A673 (cell line): ENCODE measurements at regions not wholly inside any gene's neighbourhood (a gene's known extent, or its start where the extent isn't known, plus 50 kb on each side); places are given as distances from the start of the nearest gene placed in this dataset.
"Not testable (repeated sequence)": the region's sequence is repeated elsewhere in the genome, so short reads cannot be mapped to it uniquely, and the experiment has no call there.

ENCODE experiments used
- BruUV-seq: library from RNA; stranded (reverse); fragments of 400-500 nt; replicated peaks from 2 replicates; lab custom pipeline; 2021; lab: Mats Ljungman, UMichigan
- CTCF ChIA-PET: fragments of 300-600 bp; sonication (Branson Sonifier 250); formaldehyde crosslinking; loops from one replicate; lab custom pipeline; 2022; ENCODE audit warnings: antibody characterized with exemption; lab: Charles Lee
- POLR2A ChIA-PET: fragments of 300-600 bp; sonication (Branson Sonifier 250); formaldehyde crosslinking; loops from one replicate; lab custom pipeline; 2022; ENCODE audit warnings: antibody characterized with exemption; ENCODE audit not compliant: low non-redundant PET; lab: Charles Lee
- DNase-seq: peaks from one replicate; pipeline ENCODE4 v3.0.0-alpha.2; 2015; ENCODE audit warnings: low spot score
- H3K27ac ChIP-seq: fragments of 200-600 bp; sonication (generic); 2 replicates; pipeline ENCODE4 v1.5.1; 2016; ENCODE audit warnings: mixed run types, low read depth, mild to moderate bottlenecking, mixed read lengths, antibody characterized with exemption, low read length; ENCODE audit not compliant: poor library complexity, severe bottlenecking
- H3K27me3 ChIP-seq: fragments of 200-600 bp; sonication (generic); replicated peaks from 2 replicates; pipeline ENCODE4 v1.6.1; 2017; ENCODE audit warnings: mixed run types, low read depth, mild to moderate bottlenecking, mixed read lengths, antibody characterized with exemption, low read length; ENCODE audit not compliant: insufficient read depth, poor library complexity
- H3K36me3 ChIP-seq: fragments of 200-600 bp; sonication (generic); 2 replicates; pipeline ENCODE4 v1.6.1; 2016; ENCODE audit warnings: mixed run types, mild to moderate bottlenecking, mixed read lengths, antibody characterized with exemption, low read length; ENCODE audit not compliant: insufficient read depth, poor library complexity, severe bottlenecking
- H3K4me1 ChIP-seq: fragments of 200-600 bp; sonication (generic); 2 replicates; pipeline ENCODE4 v1.6.1; 2017; ENCODE audit warnings: mixed run types, mild to moderate bottlenecking, mixed read lengths, antibody characterized with exemption, low read length; ENCODE audit not compliant: insufficient read depth, poor library complexity, severe bottlenecking
- H3K4me3 ChIP-seq: fragments of 200-600 bp; sonication (generic); 2 replicates; pipeline ENCODE4 v1.5.1; 2016; ENCODE audit warnings: low read depth, mixed run types, mild to moderate bottlenecking, mixed read lengths, low read length; ENCODE audit not compliant: poor library complexity, severe bottlenecking
- H3K9me3 ChIP-seq: fragments of 200-600 bp; sonication (generic); 2 replicates; pipeline ENCODE4 v1.6.1; 2016; ENCODE audit warnings: mixed run types, low read depth, mild to moderate bottlenecking, mixed read lengths, antibody characterized with exemption, low read length; ENCODE audit not compliant: poor library complexity, severe bottlenecking
- intact Hi-C: fragments of 100-400 bp; cut with micrococcal nuclease; formaldehyde crosslinking; loops from one replicate; pipeline ENCODE4 v1.10.0; 2022; ENCODE audit not compliant: unreplicated experiment

DNA sequence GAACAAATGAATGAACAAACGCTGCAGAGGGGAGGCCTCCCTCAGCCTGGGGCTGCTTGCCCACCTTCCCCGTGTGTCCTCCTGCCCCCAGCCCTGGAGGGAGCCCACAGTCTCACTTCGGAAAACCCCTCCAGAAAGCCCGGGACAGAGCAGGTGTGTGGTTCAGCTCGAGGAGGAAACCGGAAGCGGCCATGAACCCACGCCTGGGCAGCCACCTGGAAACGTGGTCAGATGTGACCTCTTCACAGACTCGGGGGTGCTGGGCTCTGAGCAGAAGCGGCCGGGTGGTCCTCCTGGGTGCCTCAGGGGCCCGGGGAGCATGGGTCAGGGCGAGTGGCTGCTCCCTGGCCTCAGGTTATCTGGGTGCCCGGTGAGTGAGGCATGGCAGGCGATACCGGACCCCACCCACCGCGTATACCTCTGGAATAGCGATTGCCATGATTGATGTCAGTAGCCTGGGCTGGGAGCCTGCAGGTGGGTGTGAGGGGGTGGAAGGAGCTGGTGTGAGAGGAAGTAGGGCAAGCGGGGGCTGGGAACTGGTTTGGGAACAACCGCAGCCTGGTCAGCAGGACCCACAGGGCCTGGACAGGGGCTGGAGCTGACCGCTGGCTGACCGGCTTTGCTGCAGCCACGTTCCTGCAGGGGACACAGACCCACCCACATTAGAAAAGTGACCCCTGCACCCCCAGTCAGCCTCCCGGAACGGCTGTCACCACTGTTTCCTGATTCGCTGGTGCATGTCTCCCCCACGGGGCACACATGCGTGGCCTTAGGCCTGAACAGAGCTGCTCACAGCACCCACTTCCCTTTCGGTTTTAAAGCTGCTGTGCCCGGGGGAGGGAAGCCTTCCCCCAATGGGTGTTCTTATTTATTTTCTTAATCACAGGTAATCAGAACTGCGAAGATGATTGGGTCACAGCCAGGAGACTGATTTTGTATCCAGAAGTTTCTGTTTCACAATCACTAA, 5465.1 kb upstream of the TPTE start:
- DNase-seq, H3K4me1 ChIP-seq, H3K27me3 ChIP-seq, intact Hi-C loops, H3K36me3 ChIP-seq, BruUV-seq, H3K9me3 ChIP-seq, H3K27ac ChIP-seq, CTCF ChIA-PET, H3K4me3 ChIP-seq, POLR2A ChIA-PET: not testable (repeated sequence)

DNA sequence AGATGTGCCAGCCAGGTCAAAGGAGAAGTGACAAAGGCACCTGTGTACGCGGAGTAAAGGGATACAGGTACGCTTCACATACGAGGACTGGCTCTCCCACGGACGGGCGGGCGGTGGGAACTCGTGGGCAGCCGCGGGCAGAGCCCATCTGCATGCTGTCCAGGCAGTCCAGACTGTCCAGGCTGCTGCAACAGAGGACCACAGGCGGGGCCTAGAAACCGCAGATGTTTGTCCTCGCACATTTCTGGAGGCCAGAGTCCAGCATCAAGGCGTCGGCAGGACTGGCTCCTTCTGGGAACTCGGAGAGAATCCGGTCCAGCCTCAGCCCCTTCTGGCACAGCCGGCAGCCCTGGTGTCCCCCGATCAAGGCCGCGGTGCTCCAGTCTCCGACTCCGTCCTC, 5464.3 kb upstream of the TPTE start:
- H3K27ac ChIP-seq, H3K9me3 ChIP-seq, CTCF ChIA-PET, H3K36me3 ChIP-seq, BruUV-seq, H3K27me3 ChIP-seq, H3K4me3 ChIP-seq, H3K4me1 ChIP-seq, DNase-seq, intact Hi-C loops, POLR2A ChIA-PET: not testable (repeated sequence)

DNA sequence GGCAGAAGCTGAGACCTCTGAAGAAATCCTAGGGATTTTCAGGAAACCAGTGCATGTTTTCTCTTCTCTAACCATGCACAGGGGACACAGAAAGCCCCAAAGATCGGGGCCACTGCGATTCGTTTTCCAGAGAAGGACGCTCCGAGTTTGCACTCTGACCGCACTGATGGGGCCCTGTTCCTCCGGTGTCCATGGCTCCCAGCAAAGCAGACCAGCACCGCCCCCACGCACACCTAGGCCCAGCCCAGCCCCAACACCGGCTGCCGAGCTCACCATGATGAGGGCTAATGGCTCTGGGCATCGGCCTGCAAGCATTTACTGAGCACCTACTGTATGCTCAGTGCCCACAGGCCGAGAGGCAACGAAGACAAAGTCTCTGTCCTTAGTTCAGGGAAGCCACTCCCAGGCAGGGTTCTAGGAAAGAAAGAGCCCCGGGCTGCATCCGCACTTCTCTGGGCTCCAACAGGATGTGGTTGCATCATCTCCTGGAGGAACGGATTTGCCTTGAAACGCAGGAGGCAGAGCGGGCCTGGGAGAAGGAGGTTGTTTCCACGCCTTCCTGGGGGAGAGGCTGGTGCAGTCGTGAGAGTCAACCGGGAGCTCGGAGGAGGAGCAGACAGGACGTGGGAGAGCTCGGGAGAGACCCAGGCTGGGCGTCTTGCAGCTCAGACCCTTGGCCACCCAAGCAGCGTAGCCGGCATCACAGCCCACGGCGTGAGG, 5460.9 kb upstream of the TPTE start:
- H3K9me3 ChIP-seq, H3K4me3 ChIP-seq, intact Hi-C loops, DNase-seq, H3K4me1 ChIP-seq, CTCF ChIA-PET, H3K36me3 ChIP-seq, H3K27me3 ChIP-seq, BruUV-seq, POLR2A ChIA-PET, H3K27ac ChIP-seq: not testable (repeated sequence)

DNA sequence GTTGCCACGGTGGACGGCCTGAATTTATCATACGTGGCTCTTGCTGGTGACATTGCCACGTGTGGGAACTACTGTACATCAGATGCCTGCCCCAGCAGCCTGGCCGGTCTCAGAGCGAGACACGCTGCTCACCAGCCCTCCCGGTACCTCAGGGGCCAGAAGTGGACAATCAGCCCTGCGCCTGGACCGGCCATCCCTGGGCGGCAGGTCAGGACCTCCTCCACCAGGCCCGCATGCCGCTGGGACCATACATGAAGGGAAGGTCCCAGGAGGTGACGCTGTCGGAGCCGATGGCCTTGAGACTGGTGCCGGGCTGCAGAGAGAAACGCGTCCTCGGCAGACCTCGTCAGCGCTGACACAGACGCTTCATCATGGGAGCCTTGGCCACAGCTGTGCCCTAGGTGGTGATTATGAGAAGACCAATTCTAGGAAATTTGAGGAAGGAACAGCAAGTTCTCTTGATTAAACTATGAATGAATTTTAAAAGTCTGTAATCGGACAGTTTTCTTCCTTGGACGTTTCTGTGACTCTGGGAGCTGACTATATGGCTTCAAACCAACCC, 5456.7 kb upstream of the TPTE start:
- H3K36me3 ChIP-seq, intact Hi-C loops, CTCF ChIA-PET, H3K4me1 ChIP-seq, H3K27me3 ChIP-seq, DNase-seq, H3K4me3 ChIP-seq, POLR2A ChIA-PET, H3K9me3 ChIP-seq, H3K27ac ChIP-seq, BruUV-seq: not testable (repeated sequence)

DNA sequence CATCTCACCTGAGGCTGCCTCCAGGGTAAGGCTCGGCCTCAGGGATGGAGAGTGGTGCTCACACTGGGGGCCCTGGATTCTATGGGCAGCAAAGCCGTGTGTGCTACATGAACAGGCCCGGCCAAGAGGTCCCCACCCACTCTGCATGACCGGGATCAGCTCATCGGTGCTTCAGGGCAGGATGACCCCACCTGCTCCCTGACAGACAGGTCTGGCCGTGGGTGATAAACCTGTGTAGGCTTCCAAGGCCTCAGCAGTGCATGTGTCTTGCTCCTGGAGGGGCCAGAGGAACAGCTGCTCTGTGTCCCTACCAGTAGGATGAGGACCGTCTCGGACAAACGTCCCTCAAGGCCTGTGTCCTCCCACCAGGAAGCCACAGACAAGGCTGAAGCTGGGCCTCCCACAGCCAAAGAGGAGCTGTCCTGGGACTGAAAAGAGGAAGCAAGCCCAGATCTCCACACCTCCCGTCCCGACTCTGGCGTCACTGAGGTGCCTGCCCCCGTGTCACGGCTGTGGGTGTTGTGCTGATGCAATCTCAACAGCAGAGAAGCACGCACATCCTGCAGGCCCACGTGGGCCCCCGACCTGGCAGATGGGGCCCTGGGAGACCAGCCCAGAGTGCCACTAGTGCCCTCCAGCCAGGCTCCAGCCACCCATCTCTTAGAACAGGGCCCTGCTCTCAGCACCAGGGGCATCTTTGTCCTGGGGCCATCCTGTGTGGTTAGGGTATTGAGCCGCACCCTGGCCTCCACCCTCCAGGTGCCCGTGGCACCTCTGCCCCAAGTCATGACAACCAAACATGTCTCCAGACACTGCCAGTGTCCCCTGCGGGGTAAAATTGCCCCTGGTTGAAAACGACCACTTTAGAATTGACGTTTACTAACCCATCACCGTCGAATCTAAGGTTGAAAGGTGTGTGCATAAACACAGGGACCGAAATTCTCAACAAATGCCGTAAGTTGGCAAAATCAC, 5455.9 kb upstream of the TPTE start:
- POLR2A ChIA-PET, intact Hi-C loops, CTCF ChIA-PET, DNase-seq, H3K4me1 ChIP-seq, H3K36me3 ChIP-seq, H3K9me3 ChIP-seq, H3K4me3 ChIP-seq, H3K27me3 ChIP-seq, H3K27ac ChIP-seq, BruUV-seq: not testable (repeated sequence)

DNA sequence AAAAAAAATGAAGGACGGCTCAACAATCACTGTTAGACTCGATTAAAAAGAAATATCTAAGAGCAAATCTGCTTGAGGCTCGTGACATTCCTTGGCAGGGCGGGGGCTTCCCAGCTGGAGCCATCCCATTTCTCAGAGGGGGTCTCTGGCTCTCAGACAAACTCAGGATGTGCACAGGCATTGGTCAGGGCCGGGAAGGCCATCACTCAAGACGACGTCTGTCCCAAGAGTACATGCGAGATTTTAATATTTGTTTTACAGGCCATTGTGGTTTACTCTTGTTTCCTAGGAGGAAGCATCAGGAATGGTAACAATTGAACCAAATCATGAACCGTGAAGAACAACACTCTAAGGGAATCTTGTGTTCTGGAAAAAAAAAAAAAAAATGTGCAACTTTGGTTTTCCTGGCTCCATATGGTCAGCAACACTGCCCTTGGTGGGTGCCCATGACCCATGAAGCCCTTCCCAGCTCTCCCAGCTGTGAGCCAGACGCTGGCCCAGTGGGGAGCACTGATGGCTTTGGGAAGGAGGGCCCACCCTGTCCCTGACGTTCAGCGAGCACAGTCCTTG, 5454.6 kb upstream of the TPTE start:
- H3K4me1 ChIP-seq, H3K27me3 ChIP-seq, H3K36me3 ChIP-seq, intact Hi-C loops, POLR2A ChIA-PET, BruUV-seq, DNase-seq, H3K27ac ChIP-seq, H3K4me3 ChIP-seq, H3K9me3 ChIP-seq, CTCF ChIA-PET: not testable (repeated sequence)
